ENCODE measurements at regions not wholly inside any gene's neighbourhood (a gene's known extent, or its start where the extent isn't known, plus 50 kb on each side); places are given as distances from the start of the nearest gene placed in this dataset.

GRCh38 chr12:89992668-89993451 is 284.2 kb upstream of the ATP2B1 start:
- TF ChIP-seq CTCF (IDR thresholded peaks at IDR 0.05), result no peak

GRCh38 chr12:89991807-89992590 is 283.4 kb upstream of the ATP2B1 start:
- no peak for TF ChIP-seq CTCF (IDR thresholded peaks at IDR 0.05)

- TF ChIP-seq CTCF (IDR thresholded peaks at IDR 0.05), result no peak
These were observed 279.7 kb upstream of the ATP2B1 start for GRCh38 chr12:89988188-89988915.

- TF ChIP-seq CTCF (IDR thresholded peaks at IDR 0.05), result no peak
These were observed 277.3 kb upstream of the ATP2B1 start for GRCh38 chr12:89985935-89986334.

- TF ChIP-seq CTCF (IDR thresholded peaks at IDR 0.05), result no peak
These were observed 276.2 kb upstream of the ATP2B1 start for GRCh38 chr12:89984846-89985245.

DNA sequence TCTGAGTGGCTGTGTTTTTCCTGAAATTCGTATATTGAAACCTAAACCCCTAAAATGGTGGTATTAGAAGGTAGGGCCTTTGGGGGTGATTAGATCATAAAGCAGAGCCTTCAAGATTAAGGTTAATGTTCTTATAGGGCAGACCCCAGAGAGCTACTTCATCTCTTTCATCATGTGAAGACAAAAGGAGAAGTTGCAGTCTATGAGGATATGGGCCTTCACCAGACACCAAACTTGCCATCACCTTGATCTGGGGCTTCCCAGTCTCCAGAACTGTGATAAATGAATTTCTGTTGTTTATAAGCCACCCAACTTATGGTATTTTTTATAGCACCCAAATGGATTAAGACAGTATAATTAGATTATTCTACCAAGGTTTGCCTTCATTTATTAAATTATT is 275.0 kb upstream of the ATP2B1 start:
- TF ChIP-seq CTCF (IDR thresholded peaks at IDR 0.05), result no peak

GRCh38 chr12:89980236-89980635 is 271.6 kb upstream of the ATP2B1 start:
- no peak for TF ChIP-seq CTCF (IDR thresholded peaks at IDR 0.05)

Data from LNCAP (cell line).